NCI-H345 treated with DMSO at 0.1 percent for 48 hours (cell line): ENCODE measurements at regions not wholly inside any gene's neighbourhood (a gene's known extent, or its start where the extent isn't known, plus 50 kb on each side); places are given as distances from the start of the nearest gene placed in this dataset.
"Not testable (repeated sequence)": the region's sequence is repeated elsewhere in the genome, so short reads cannot be mapped to it uniquely, and the experiment has no call there.

ENCODE experiments used
- DNase-seq: peaks from one replicate; lab custom pipeline; 2025; ENCODE audit not compliant: unreplicated experiment; lab: John Stamatoyannopoulos, UW

DNA sequence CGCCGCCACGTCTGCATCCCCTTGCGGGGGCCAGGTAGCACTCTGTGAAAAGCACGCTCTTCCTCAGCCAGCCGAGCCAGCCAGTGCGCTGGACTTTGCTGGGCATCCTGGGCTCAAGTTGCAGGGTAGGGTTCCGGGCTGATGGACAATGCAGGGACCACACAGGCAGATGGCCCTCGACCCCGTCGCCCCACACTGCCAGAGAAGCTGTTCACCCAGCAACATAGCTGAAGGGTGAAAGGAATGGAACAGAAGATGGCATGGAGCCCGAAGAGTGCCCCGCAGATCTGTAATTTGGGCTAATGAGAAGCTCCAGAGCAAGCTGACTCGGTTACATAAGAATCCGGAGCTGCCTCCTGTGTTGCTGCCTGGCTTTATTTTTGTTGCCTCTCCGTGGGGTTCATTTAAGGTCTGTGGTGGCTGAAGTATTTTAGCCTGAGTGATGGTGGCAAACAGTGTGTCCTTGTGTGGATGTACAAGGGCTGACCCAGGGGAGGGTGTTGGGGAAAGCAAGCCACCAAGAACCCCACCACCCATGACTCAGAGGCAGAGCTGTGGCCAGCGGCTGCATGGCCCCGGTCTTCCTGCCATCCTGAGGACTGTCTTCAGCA, 105.8 kb downstream of the SOX1 start:
- DNase-seq: no peak

DNA sequence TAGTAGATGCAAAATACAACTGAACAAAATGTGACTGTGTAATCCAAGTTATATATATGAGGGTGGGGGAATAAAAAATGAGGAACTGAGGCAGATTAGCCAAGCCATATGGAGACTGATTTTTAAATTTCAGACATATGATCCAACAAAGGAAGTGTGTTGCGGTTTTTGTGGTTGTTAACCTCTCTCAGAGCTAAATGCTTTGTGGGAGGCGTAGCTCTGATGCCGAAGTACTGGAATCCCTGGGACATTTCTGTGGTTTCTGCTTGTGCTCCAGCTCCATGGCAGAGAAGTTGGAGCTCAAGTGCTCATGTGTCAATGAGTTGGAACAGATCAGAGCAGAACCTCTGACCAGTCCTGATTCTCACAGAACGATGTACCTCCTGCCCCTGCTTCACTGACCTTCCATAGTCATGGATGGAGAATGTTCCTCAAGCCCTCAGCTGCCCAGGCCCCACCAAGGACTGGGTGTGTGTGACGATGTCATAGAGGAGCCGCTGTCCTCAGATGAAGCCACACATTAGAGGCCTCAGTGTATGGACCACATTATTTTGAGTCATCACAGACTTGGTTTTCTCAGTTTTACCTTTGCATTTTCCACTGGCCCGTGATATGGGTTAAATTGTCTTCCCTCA, 107.6 kb downstream of the SOX1 start:
- no peak for DNase-seq

DNA sequence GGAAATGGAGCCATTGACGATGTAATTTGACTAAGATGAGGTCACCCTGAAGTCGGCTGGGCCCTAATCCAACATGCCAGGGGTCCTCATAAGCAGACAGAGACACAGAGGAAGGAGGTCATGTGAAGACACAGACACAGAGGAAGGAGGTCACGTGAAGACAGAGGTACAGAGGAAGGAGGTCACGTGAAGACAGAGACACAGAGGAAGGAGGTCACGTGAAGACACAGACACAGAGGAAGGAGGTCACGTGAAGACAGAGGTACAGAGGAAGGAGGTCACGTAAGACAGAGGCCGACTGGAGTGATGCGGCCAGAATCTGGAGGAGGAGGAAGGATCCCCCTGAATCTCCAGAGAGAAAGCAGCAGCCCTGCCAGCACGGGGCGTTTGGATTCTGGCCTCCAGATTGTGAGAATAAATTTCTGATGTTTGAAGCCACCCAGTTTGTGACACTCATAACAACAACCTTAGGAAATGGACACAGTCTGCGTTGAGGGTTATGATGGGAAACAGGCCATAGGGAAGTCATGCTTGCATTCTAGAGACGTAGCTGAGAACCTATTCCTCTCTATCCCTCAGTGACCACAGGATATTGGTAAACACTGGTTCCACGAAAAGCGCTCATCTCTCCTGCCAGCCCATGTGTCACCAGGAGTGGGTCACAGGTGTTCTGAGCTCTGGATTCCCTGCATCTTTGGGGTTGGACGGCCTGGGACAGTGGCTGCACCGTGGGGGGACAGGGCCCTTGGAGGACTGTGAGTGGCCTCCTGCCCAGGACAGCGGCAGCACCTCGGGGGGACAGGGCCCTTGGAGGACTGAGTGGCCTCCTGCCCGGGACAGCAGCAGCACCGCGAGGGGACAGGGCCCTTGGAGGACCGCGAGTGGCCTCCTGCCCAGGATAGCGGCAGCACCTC, 108.5 kb downstream of the SOX1 start:
- no peak for DNase-seq

DNA sequence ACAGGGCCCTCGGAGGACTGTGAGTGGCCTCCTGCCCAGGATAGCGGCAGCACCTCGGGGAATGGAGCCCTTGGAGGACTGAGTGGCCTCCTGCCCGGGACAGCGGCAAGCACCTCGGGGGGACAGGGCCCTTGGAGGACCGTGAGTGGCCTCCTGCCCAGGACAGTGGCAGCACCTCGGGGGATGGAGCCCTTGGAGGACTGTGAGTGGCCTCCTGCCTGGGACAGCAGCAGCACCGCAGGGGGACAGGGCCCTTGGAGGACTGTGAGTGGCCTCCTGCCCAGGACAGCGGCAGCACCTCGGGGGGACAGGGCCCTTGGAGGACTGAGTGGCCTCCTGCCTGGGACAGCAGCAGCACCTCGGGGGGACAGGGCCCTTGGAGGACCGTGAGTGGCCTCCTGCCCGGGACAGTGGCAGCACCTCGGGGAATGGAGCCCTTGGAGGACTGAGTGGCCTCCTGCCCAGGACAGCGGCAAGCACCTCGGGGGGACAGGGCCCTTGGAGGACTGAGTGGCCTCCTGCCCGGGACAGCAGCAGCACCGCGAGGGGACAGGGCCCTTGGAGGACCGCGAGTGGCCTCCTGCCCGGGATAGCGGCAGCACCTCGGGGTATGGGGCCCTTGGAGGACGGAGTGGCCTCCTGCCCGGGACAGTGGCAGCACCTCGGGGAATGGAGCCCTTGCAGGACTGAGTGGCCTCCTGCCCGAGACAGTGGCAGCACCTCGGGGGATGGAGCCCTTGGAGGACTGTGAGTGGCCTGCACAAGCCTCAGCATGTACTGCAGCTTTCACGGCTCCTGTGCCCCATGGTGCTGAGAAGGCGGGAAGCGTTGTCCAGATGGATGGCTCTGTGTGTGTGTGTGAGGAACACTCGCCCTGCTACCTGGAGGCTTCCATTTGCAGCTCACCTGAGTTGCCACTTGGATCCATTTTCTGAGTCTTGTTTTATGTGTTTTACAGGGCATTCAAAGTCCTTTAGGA, 109.5 kb downstream of the SOX1 start:
- not testable (repeated sequence) for DNase-seq

DNA sequence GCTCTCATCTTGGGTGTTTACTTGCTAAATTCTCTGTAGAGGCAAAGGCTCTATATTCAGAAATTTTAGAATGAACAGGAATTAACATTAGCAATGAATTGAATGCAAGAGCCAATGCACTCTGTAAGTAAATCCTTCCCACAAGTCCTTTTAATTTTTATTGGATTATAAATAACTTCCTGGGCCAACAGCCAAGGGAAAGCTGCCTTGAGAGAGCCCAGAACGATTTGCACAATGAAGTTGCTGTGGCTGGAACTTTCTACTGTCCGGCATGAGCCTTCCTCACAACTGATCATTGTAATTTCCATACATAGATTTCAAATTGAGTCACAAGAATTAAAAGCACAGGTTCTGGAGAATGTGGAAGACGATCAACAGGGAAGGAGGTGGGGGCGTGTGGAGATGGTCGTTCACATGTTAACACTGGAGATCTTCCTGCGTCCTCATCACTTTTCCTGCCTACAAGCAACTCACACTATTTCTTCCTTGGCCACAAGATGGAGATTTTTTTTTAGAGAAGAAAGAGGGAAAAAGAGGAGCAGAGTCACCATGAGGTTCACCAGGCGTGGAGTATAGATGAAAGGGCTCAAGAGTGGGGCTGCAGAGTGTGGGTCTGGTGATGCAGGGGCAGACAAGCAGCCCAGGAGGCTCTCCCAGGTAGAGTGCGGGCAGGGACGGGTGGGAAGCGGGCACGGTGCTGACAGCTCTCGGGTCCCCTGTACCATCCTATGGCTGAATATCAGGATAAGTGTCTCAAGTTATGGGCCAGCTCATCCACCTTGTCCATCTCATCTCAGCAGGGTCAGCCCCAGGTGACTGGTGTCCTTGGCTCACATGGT, 110.7 kb downstream of the SOX1 start:
- no peak for DNase-seq

DNA sequence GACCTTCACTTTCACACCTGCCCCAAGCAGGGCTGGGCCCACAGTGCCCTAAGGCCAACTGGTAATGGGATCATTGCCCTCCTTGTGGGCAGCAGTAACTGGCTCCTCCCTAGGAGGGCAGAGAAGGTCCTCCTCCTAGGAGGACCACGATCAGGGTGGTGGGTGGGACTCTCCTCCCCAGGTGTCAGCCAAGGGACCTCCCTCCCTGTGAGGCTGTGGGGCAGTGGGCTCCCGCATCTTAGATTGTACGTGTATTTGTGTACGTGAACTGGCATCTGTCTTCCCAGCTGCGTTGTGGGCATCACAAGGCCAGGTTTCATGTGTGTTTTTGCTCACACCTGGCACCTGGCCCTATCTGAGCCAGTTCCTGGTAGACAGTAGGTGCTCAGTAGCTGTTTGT, 111.8 kb downstream of the SOX1 start:
- no peak for DNase-seq

DNA sequence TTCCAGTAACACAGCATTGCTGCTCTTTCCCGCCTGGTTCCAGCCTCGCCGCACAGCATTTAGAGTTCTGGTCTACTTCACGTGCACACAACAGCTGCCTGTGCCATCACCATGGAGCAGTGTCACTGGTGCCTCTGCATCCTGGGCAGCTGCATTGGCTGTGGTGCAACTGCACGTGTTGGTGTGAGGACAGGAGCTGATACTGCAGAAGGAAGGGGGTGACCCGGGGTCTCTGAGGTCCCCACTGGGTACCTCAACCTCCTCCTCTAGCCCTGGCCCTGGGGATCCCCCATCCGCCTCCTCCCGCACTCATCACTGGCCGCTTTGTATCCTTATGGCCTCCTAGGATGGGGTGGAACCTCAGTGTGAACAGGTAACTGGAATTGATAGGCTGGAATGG, 112.5 kb downstream of the SOX1 start:
- DNase-seq: no peak

DNA sequence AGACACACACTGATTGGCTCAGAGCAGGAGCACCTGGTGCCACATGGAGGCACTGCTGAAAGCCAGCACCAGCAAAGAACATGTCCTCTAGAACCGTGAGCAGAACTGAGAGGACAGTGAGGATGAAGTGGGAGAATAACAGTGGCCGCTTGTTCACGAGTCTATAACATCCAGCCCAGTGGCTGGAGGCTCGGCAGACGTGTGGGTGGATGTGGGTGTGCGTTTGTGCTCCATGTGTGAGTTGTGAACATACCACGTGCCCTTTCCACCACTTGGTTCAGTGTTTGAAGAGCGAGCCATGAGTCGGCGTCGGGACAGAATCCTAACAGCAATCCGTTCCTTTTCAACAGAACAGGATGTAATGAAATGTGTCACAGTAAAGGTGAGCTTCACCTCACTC, 113.0 kb downstream of the SOX1 start:
- no peak for DNase-seq

DNA sequence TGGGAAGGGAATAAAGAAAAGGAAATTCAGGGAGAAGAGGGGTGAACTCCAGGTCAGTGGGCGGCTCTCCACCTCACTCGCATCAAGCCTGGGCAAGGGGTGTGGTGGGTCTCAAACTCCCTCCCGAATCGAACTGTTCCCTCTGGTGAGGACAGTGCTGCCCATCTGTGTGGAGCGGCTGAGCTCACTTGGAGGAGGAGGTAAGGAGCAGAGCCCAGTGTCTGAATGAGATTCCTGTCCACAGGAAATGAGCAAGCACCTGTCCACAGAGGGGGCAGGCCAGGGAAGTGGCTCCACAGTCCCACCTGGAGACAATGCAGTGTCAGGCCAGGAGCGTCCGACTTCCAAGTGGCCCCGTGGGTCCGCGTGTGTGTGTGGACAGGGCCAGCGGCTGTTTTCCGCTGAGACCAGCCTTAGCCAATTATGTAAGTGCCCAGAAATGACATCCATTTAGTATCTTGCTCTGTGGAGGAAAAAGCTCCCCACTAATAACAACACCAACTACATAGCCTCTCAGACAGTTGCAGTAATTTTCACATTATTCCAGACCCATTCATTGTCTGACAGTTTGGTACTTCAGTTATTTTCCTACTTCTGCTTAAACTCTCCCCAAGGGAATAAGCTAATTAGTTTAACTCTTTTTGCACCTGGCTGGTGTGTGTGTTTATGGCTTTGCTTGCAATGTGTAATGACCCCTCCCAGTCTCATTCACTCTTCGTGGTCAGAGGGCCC, 114.6 kb downstream of the SOX1 start:
- DNase-seq: no peak

DNA sequence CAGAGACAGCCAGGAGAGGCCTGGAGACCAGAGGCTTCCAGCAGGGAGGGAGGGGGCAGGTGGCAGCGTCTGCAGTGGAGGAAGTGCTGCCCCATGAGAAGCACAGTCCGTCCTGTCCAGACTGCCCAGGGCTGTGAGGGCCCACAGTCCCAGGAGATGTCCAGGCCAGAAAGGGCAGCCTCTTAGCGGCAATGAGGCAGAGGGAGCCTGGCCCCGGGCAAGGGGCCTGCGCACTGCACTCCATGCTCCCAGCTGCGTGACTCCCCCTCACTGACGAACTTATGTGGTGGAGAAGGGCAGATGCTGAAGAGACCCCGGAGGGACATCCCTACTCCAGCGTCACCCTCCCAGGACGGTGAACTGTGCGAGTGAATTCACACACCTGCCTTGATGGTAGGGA, 115.3 kb downstream of the SOX1 start:
- no peak for DNase-seq

DNA sequence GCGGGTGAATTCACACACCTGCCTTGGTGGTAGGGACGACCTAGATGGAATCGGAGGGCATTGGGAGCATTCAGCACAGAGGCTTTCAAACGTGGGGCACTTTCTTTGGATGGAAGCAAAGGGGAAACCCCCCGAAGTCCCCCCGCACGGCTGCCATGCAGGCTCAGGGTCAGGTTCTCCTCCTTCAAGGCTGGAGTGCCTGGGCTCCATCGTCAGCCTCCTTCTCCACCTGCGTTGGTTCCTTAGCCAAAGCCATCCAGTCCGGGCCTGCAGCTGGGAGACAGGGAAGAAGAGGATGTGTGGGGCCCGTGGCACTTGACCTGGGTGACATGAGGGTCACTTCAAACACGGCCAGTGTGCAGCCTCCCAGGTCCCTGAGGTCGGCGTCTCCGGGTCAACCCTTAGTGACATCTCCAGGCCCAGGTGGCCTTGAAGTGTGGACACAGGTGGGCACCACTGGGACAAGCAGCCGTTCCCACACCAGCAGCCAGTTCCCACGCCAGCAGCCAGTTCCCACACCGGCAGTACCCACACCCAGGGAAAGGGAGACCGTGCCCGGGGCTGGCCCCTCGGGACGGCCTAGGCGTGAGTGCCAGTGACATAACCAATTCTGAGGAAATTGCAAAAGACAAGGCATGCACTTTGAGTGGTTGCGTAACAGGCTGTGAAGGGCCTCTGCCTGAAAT, 116.0 kb downstream of the SOX1 start:
- no peak for DNase-seq

DNA sequence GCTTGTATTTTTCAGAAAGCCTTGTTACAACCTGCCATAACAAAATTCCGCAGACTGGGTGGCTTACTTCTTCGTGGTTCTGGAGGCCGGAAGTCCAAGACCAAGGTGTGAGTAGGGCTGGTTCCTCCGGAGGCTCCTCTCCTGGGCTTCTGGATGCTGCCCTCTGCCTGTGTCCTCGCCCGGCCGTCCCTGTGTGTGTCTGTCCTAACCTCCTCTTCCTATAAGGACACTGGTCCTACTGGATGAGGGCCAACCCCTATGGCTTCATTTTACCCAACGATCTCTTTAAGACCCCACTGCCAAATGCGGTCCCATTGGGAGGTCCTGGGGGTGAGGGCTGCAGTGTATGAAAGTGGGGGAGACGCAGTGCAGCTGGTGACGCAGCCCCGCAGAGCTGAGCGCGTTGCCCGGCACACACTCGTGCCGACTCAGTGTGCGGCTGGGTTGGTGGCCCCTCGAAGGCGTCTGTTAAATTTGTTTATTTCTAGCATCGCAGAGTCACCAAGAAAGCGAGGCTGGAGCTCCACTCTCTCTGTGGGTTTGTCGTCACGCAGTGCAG, 116.7 kb downstream of the SOX1 start:
- DNase-seq: no peak

DNA sequence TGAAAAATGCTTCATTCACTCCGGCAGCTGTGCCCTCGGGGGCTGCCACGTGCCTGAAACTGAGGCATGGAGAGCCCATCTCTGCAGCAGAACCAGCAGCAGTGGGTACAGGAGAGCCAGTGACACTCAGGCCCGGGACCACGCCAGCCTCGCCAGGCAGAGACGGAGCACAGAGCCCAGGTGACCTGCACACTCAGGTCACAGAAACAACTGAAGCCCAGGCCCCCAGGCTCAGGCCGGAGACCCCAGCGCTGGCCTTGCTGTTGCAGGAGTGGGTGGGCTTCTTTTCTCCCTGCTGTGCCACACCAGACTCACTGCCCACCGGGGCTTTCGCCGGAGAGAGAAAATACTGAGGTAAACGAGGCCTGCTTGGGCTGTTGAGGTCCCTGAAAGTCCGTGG, 117.3 kb downstream of the SOX1 start:
- no peak for DNase-seq

DNA sequence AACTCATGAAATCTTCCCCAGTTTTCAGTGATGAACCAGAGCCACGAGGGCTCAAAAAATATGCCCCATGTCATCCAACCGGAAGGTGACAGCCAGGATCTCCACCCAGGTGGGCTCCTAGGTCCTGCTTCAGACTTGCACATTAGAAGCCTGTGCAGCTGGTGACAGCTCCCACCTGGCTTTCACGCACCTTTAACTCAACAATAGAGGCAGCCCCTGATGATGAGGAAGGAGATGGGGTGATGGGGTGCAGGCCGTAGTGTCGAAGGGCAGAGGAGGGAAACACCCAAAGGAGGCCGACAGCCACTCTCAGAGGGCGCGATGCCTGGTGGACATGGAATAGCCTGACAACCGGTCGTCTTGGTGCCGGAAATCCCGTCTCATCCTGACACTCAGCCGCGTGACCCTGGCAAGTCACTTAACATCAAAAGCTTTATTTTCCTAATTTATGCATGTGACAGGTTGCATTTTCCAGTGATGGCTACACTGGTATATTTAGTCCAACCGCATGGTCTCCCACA, 118.0 kb downstream of the SOX1 start:
- DNase-seq: no peak

DNA sequence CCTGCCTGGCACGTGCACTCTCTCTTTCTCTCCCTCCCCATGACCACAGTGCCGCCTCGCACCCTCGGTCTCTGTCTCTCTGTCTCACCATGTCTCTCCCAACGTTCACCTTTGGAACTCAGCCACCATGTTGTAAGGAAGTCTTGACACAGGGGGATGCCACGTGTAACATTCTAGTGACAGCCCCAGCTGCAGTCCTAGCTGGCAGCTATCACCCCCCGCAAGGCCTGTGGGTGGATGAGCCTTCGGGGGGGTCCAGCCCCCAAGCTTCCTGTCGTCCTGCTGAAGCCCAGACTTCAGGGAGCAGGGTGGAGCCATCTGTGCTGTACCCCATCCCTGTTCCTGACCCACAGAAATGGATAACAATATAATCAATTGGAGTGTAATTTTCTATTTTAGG, 118.5 kb downstream of the SOX1 start:
- DNase-seq: no peak

DNA sequence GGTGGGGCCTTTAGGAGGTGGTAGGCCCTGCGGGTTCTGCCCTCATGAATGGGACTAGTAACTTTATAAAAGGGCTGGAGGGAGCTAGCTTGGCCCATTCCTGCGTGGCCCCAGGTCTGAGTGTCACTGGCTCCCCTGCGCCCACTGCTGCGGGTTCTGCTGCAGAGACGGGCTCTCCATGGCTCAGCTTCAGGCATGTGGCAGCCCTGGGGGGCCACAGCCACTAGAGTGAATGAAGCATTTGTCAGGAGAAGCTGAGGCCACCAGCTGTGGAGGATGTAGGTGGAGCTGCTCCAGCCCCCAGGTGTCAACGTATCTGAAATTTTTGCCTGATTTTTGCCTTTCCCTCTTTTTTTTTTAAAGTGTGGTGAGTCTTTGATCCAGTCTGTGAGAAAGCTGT, 119.1 kb downstream of the SOX1 start:
- no peak for DNase-seq

DNA sequence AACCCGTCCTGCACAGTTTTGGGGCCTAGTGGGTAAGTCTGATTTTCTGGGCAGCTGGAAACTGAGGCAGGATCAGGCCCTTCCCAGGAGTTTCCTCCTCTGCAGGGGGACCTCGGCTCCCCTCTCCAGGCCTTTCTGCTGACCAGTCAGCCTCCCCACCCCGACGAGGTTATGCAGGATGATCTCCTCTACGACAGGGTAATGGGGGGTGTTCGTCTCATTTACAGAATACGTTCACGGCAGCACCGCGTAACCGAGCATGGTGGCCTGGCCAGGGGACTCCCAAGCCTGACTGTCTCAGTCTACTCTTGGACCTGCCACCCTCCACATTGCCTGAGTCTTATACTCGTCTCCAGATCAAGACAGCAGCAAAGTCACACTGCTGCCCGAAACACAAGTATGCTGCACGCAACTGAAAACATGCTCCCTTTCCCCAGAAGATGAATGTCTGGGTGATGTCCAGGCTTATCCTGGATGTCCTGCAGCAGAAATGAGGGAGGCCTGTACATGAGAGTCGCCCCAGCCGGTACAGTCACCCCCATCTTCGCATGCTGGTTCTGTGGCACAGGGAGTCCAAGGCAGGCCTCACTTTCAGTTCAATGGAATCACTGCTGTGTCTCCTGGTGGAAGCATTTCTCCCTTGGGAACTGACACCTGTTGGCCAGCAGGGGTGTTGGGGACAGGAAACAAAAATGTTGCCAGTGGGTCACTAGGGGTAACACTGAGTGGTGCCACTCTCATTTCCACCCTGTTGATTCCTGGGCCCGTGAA, 120.8 kb downstream of the SOX1 start:
- DNase-seq: no peak

DNA sequence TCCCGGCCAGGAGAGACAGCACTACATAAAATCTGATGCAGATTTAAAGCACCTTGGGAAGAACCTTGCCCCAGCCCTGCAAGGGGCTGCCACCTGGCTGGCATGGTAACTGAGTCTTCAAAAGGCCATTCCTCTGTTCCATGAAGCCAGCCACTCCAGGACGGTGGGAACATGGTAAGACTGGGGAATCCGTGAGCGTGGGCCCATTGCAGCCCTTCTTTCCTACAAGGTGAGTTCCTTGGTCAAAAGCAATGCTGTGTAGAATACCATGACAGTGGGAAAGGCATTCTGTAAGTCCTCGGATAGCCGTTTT, 121.3 kb downstream of the SOX1 start:
- no peak for DNase-seq
